Astrocyte (in vitro differentiated cells and primary cell): ENCODE measurements at regions not wholly inside any gene's neighbourhood (a gene's known extent, or its start where the extent isn't known, plus 50 kb on each side); places are given as distances from the start of the nearest gene placed in this dataset.

Experiments
- EZH2 ChIP-seq: IDR thresholded peaks from 2 replicates; pipeline ENCODE4 v1.6.1; 2012; ENCODE audit warnings: mild to moderate bottlenecking, low read length, inconsistent platforms; ENCODE audit not compliant: insufficient read depth
- TF ChIP-seq, protein P1 (sequence below): IDR thresholded peaks from 2 replicates; pipeline ENCODE4 v1.5.1; 2011; ENCODE audit warnings: low read depth, mild to moderate bottlenecking, inconsistent platforms, low read length, moderate library complexity; ENCODE audit not compliant: insufficient read depth

GRCh38 chr6:122200440-122200839 lies 199.0 kb upstream of the HSF2 start:
- TF ChIP-seq, protein P1, sequence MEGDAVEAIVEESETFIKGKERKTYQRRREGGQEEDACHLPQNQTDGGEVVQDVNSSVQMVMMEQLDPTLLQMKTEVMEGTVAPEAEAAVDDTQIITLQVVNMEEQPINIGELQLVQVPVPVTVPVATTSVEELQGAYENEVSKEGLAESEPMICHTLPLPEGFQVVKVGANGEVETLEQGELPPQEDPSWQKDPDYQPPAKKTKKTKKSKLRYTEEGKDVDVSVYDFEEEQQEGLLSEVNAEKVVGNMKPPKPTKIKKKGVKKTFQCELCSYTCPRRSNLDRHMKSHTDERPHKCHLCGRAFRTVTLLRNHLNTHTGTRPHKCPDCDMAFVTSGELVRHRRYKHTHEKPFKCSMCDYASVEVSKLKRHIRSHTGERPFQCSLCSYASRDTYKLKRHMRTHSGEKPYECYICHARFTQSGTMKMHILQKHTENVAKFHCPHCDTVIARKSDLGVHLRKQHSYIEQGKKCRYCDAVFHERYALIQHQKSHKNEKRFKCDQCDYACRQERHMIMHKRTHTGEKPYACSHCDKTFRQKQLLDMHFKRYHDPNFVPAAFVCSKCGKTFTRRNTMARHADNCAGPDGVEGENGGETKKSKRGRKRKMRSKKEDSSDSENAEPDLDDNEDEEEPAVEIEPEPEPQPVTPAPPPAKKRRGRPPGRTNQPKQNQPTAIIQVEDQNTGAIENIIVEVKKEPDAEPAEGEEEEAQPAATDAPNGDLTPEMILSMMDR = no peak
- no peak for TF ChIP-seq EZH2
